GM12873 (cell line): ENCODE measurements at regions not wholly inside any gene's neighbourhood (a gene's known extent, or its start where the extent isn't known, plus 50 kb on each side); places are given as distances from the start of the nearest gene placed in this dataset.

Source experiments
- CTCF ChIP-seq: IDR thresholded peaks from 2 replicates; pipeline ENCODE4 v1.5.1; 2012; ENCODE audit warnings: low read depth, mild to moderate bottlenecking, moderate library complexity, low read length, control low read depth; ENCODE audit not compliant: insufficient read depth; ENCODE audit errors: missing control alignments

- no peak for TF ChIP-seq CTCF
Observed at GRCh38 chr9:82581516-82581915, 481.4 kb downstream of the RASEF start.

GRCh38 chr9:82581935-82582334 lies 481.0 kb downstream of the RASEF start:
- no peak for TF ChIP-seq CTCF

- TF ChIP-seq CTCF: no peak
Observed at GRCh38 chr9:82582693-82583092, 480.2 kb downstream of the RASEF start.

- no peak for TF ChIP-seq CTCF
Observed at GRCh38 chr9:82583524-82583923, 479.4 kb downstream of the RASEF start.

GRCh38 chr9:82584349-82584863 lies 478.5 kb downstream of the RASEF start:
- no peak for TF ChIP-seq CTCF

GRCh38 chr9:82586918-82587356 lies 476.0 kb downstream of the RASEF start:
- no peak for TF ChIP-seq CTCF

- no peak for TF ChIP-seq CTCF
Observed at GRCh38 chr9:82588301-82589180, 474.4 kb downstream of the RASEF start.
